Loucy (cell line): ENCODE measurements at regions not wholly inside any gene's neighbourhood (a gene's known extent, or its start where the extent isn't known, plus 50 kb on each side); places are given as distances from the start of the nearest gene placed in this dataset.

Source experiments
- H2AFZ ChIP-seq: fragments of 200-600 bp; sonication (generic); 2 replicates; pipeline ENCODE4 v1.6.0; 2016; ENCODE audit warnings: antibody characterized with exemption, mild to moderate bottlenecking, low read length, moderate library complexity
- H3F3A ChIP-seq: fragments of 200-600 bp; 2 replicates; pipeline ENCODE4 v1.6.0; 2016; ENCODE audit warnings: antibody characterized with exemption, low read depth, mild to moderate bottlenecking
- H3K27me3 ChIP-seq: fragments of 200-600 bp; sonication (generic); 2 replicates; pipeline ENCODE4 v1.6.1; 2014; ENCODE audit warnings: low read length, mild to moderate bottlenecking; ENCODE audit not compliant: insufficient read depth, poor library complexity, severe bottlenecking
- H3K36me3 ChIP-seq: fragments of 200-600 bp; sonication (generic); 2 replicates; pipeline ENCODE4 v1.6.1; 2016; ENCODE audit warnings: low read length; ENCODE audit not compliant: insufficient read depth
- H3K4me1 ChIP-seq: fragments of 200-600 bp; sonication (generic); 2 replicates; pipeline ENCODE4 v1.5.1; 2014; ENCODE audit warnings: low read length, mild to moderate bottlenecking; ENCODE audit not compliant: insufficient read depth, poor library complexity, severe bottlenecking
- H3K4me2 ChIP-seq: fragments of 200-600 bp; sonication (generic); 2 replicates; pipeline ENCODE4 v1.6.0; 2014; ENCODE audit warnings: antibody characterized with exemption, low read length, low read depth, mild to moderate bottlenecking; ENCODE audit not compliant: poor library complexity, severe bottlenecking
- H3K4me3 ChIP-seq: fragments of 200-600 bp; sonication (generic); 2 replicates; pipeline ENCODE4 v1.5.1; 2014; ENCODE audit warnings: low read length, mild to moderate bottlenecking, mixed read lengths; ENCODE audit not compliant: poor library complexity, severe bottlenecking
- H3K79me2 ChIP-seq: fragments of 200-600 bp; sonication (generic); 2 replicates; pipeline ENCODE4 v1.6.1; 2014; ENCODE audit warnings: low read length; ENCODE audit not compliant: insufficient read depth
- H3K9ac ChIP-seq: fragments of 200-600 bp; sonication (generic); 2 replicates; pipeline ENCODE4 v1.6.0; 2014; ENCODE audit warnings: mild to moderate bottlenecking, low read depth, low read length, moderate library complexity; ENCODE audit not compliant: poor library complexity, severe bottlenecking
- H3K9me2 ChIP-seq: fragments of 200-600 bp; sonication (generic); replicated peaks from 2 replicates; pipeline ENCODE4 v1.6.1; 2016; ENCODE audit warnings: low read depth, low read length, mixed read lengths
- H3K9me3 ChIP-seq: fragments of 200-600 bp; sonication (generic); 2 replicates; pipeline ENCODE4 v1.6.1; 2014; ENCODE audit warnings: mild to moderate bottlenecking, antibody characterized with exemption, low read length, low read depth; ENCODE audit not compliant: insufficient read depth
- H4K20me1 ChIP-seq: fragments of 200-600 bp; sonication (generic); 2 replicates; pipeline ENCODE4 v1.6.0; 2014; ENCODE audit warnings: antibody characterized with exemption, low read length, mild to moderate bottlenecking; ENCODE audit not compliant: insufficient read depth, poor library complexity, severe bottlenecking
- EZH2phosphoT487 ChIP-seq: fragments of 200-600 bp; IDR thresholded peaks from 2 replicates; pipeline ENCODE4 v1.6.1; 2018; ENCODE audit warnings: antibody characterized with exemption, mild to moderate bottlenecking, moderate library complexity, borderline replicate concordance
- TF ChIP-seq, protein P1 (sequence below): fragments of 200-600 bp; sonication (generic); conservative IDR thresholded peaks from 2 replicates; pipeline ENCODE4 v1.5.1; 2014; ENCODE audit warnings: mild to moderate bottlenecking, antibody characterized with exemption, low read length

DNA sequence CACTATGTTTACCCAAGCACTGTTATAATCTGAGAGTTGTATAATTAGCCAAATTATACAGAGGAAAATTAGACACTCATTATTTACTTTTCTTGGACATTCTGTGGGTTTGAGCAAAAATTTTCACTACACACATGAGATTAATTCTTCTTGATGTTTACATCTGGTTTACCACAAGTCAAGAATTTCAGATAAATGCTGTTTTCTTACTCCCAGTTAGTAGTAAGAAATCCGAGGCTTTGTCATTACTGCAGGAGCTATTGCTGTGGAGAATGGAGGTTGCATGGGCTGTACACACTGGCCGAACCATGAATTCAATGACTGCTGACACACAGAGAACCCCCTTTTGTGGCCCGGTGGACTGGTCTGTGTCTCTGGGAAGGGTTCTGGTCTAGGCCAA, 207.7 kb upstream of the CFAP20DC start:
- H3K79me2 ChIP-seq: no peaks in the 10 kb centered on the region
- no peaks in the 10 kb centered on the region for H3K9me2 ChIP-seq
- H4K20me1 ChIP-seq: no peaks in the 10 kb centered on the region
- H3K27me3 ChIP-seq: no peaks in the 10 kb centered on the region
- no peak overlapping the region for H3K9ac ChIP-seq
- H3K36me3 ChIP-seq: no peaks in the 10 kb centered on the region
- no peak overlapping the region for H3K4me2 ChIP-seq
- H3K4me1 ChIP-seq: no peaks in the 10 kb centered on the region
- H2AFZ ChIP-seq: no peak overlapping the region
- no peaks in the 10 kb centered on the region for H3K9me3 ChIP-seq
- TF ChIP-seq EZH2phosphoT487: no peak
- TF ChIP-seq, protein P1, sequence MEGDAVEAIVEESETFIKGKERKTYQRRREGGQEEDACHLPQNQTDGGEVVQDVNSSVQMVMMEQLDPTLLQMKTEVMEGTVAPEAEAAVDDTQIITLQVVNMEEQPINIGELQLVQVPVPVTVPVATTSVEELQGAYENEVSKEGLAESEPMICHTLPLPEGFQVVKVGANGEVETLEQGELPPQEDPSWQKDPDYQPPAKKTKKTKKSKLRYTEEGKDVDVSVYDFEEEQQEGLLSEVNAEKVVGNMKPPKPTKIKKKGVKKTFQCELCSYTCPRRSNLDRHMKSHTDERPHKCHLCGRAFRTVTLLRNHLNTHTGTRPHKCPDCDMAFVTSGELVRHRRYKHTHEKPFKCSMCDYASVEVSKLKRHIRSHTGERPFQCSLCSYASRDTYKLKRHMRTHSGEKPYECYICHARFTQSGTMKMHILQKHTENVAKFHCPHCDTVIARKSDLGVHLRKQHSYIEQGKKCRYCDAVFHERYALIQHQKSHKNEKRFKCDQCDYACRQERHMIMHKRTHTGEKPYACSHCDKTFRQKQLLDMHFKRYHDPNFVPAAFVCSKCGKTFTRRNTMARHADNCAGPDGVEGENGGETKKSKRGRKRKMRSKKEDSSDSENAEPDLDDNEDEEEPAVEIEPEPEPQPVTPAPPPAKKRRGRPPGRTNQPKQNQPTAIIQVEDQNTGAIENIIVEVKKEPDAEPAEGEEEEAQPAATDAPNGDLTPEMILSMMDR: no peak
- H3F3A ChIP-seq: no peaks in the 10 kb centered on the region
- H3K4me3 ChIP-seq: no peak overlapping the region

DNA sequence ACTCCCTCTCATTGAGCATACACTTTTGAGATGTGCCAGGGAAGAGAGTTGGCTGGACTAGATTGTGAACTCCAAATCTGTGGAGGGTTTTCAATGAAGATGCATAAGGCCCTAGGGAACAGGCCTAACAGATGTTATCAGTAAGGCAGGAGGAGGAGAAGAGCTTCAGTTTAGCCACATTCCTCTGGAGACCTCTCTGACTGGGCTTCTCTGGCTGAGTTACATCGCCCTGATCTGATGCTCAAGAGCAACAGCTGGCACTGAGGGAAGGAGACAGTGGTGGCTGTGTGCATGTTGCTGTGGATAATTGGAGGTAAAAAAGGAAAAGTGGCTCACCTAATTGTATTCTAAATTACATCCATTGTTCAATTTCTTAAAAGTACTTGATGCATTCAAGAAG, 206.4 kb upstream of the CFAP20DC start:
- H3K9me2 ChIP-seq: no peaks in the 10 kb centered on the region
- no peaks in the 10 kb centered on the region for H3K27me3 ChIP-seq
- no peaks in the 10 kb centered on the region for H3K36me3 ChIP-seq
- no peaks in the 10 kb centered on the region for H3F3A ChIP-seq
- no peaks in the 10 kb centered on the region for H3K79me2 ChIP-seq
- TF ChIP-seq, protein P1: no peak
- no peak for TF ChIP-seq EZH2phosphoT487
- no peaks in the 10 kb centered on the region for H3K9me3 ChIP-seq
- H3K9ac ChIP-seq: no peak overlapping the region
- no peak overlapping the region for H3K4me3 ChIP-seq
- H4K20me1 ChIP-seq: no peaks in the 10 kb centered on the region
- H2AFZ ChIP-seq: no peak overlapping the region
- no peak overlapping the region for H3K4me2 ChIP-seq
- H3K4me1 ChIP-seq: no peaks in the 10 kb centered on the region

DNA sequence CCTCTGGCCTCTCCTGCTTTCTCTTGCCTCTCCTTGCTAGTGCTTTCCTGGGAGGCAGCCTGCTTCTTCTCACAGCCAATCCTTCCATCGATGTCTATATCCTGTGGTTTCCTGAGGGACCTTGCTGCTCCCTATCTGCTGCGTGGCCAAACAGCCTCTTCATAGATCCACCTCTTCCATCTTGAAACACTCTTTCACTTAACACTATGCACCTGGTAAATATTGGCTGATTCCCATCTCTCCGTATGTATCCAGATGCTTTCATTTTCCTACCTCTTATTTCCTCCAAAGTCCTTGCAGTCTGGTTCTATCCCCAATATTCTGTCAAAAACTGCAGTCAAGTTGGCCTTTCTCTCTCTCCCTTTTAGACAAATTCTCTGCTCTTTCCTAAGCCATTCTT, 205.2 kb upstream of the CFAP20DC start:
- no peak for TF ChIP-seq EZH2phosphoT487
- TF ChIP-seq, protein P1: no peak
- H3K4me2 ChIP-seq: no peak overlapping the region
- H3F3A ChIP-seq: no peaks in the 10 kb centered on the region
- no peak overlapping the region for H3K9ac ChIP-seq
- no peaks in the 10 kb centered on the region for H3K36me3 ChIP-seq
- H3K9me2 ChIP-seq: no peaks in the 10 kb centered on the region
- no peaks in the 10 kb centered on the region for H3K27me3 ChIP-seq
- H3K9me3 ChIP-seq: no peaks in the 10 kb centered on the region
- H3K79me2 ChIP-seq: no peaks in the 10 kb centered on the region
- peaks cover 11% of the 10 kb centered on the region for H3K4me1 ChIP-seq
- no peak overlapping the region for H3K4me3 ChIP-seq
- no peaks in the 10 kb centered on the region for H4K20me1 ChIP-seq
- H2AFZ ChIP-seq: no peak overlapping the region
